Hepatocyte (in vitro differentiated cells): ENCODE measurements at regions not wholly inside any gene's neighbourhood (a gene's known extent, or its start where the extent isn't known, plus 50 kb on each side); places are given as distances from the start of the nearest gene placed in this dataset.

Source experiments
- DNase-seq: peaks from one replicate; pipeline ENCODE4 v3.0.0-alpha.2; 2016; ENCODE audit warnings: low spot score
- H2AFZ ChIP-seq: fragments of 200-600 bp; sonication (generic); 2 replicates; pipeline ENCODE4 v1.6.0; 2016; ENCODE audit warnings: antibody characterized with exemption, mild to moderate bottlenecking
- H3K27ac ChIP-seq: fragments of 200-600 bp; sonication (generic); 2 replicates; pipeline ENCODE4 v1.5.1; 2016; ENCODE audit warnings: mild to moderate bottlenecking
- H3K27me3 ChIP-seq: fragments of 200-600 bp; sonication (generic); 2 replicates; pipeline ENCODE4 v1.6.1; 2016
- H3K36me3 ChIP-seq: fragments of 200-600 bp; sonication (generic); replicated peaks from 2 replicates; pipeline ENCODE4 v1.5.1; 2016; ENCODE audit warnings: low read depth; ENCODE audit not compliant: insufficient read depth
- H3K4me1 ChIP-seq: fragments of 200-600 bp; sonication (generic); 2 replicates; pipeline ENCODE4 v1.5.1; 2016; ENCODE audit warnings: mild to moderate bottlenecking, moderate library complexity; ENCODE audit not compliant: insufficient read depth
- H3K4me2 ChIP-seq: fragments of 200-600 bp; sonication (generic); 2 replicates; pipeline ENCODE4 v1.6.0; 2016
- H3K4me3 ChIP-seq: fragments of 200-600 bp; sonication (generic); 2 replicates; pipeline ENCODE4 v1.5.1; 2016; ENCODE audit warnings: mild to moderate bottlenecking
- H3K79me2 ChIP-seq: fragments of 200-600 bp; sonication (generic); 2 replicates; pipeline ENCODE4 v1.6.0; 2017; ENCODE audit warnings: mild to moderate bottlenecking
- H3K9me2 ChIP-seq: fragments of 200-600 bp; sonication (generic); replicated peaks from 2 replicates; pipeline ENCODE4 v1.6.0; 2017; ENCODE audit warnings: mild to moderate bottlenecking; ENCODE audit not compliant: insufficient read depth
- H3K9me3 ChIP-seq: fragments of 200-600 bp; sonication (generic); 2 replicates; pipeline ENCODE4 v1.5.1; 2016; ENCODE audit warnings: low read depth, mild to moderate bottlenecking
- H4K20me1 ChIP-seq: fragments of 200-600 bp; sonication (generic); 2 replicates; pipeline ENCODE4 v1.6.0; 2016; ENCODE audit warnings: mild to moderate bottlenecking; ENCODE audit not compliant: insufficient read depth, poor library complexity, severe bottlenecking
- CTCF ChIP-seq: fragments of 200-600 bp; sonication (generic); IDR thresholded peaks from 2 replicates; pipeline ENCODE4 v1.5.1; 2016; ENCODE audit warnings: antibody characterized with exemption, mild to moderate bottlenecking; ENCODE audit not compliant: poor library complexity
- EZH2 ChIP-seq: fragments of 200-600 bp; sonication (generic); IDR thresholded peaks from 2 replicates; pipeline ENCODE4 v1.6.1; 2016; ENCODE audit warnings: antibody characterized with exemption, mild to moderate bottlenecking, borderline replicate concordance
- EZH2phosphoT487 ChIP-seq: fragments of 200-600 bp; sonication (generic); IDR thresholded peaks from one replicate; pipeline ENCODE4 v1.6.1; 2018; ENCODE audit warnings: antibody characterized with exemption, mild to moderate bottlenecking, low read depth, moderate library complexity; ENCODE audit not compliant: unreplicated experiment, severe bottlenecking
- WGBS: methylation state at CpG from one replicate; pipeline ENCODE4 v1.1.6; 2016; ENCODE audit warnings: low lambda C conversion rate; ENCODE audit errors: missing lambda C conversion rate; 5-methylcytosine and 5-hydroxymethylcytosine counted together

GRCh38 chr3:182708810-182709209 lies 84.5 kb upstream of the ATP11B start:
- no peaks in the 10 kb centered on the region for H3K27me3 ChIP-seq
- TF ChIP-seq CTCF (no peak), EZH2 (no peak), EZH2phosphoT487 (no peak)
- no peaks in the 10 kb centered on the region for H4K20me1 ChIP-seq
- H3K4me1 ChIP-seq, result no peaks in the 10 kb centered on the region
- 56% methylated on average over 1 of the region's 1 CpG for WGBS
- no peak overlapping the region for H3K4me2 ChIP-seq
- no peak overlapping the region for H3K27ac ChIP-seq
- H3K9me3 ChIP-seq, result no peaks in the 10 kb centered on the region
- no peak overlapping the region for H2AFZ ChIP-seq
- no peaks in the 10 kb centered on the region for H3K36me3 ChIP-seq
- no peaks in the 10 kb centered on the region for H3K79me2 ChIP-seq
- DNase-seq, result no peak
- H3K4me3 ChIP-seq, result no peak overlapping the region
- no peaks in the 10 kb centered on the region for H3K9me2 ChIP-seq

GRCh38 chr3:182709306-182709705 lies 84.0 kb upstream of the ATP11B start:
- Histone ChIP-seq H3K27ac (no peak overlapping the region), H2AFZ (no peak overlapping the region), H3K36me3 (no peaks in the 10 kb centered on the region), H3K4me3 (no peak overlapping the region), H3K4me2 (no peak overlapping the region), H3K79me2 (no peaks in the 10 kb centered on the region), H3K4me1 (no peaks in the 10 kb centered on the region), H4K20me1 (no peaks in the 10 kb centered on the region), H3K9me3 (no peaks in the 10 kb centered on the region), H3K9me2 (no peaks in the 10 kb centered on the region), H3K27me3 (no peaks in the 10 kb centered on the region)
- DNase-seq, result no peak
- TF ChIP-seq EZH2 (no peak), CTCF (no peak), EZH2phosphoT487 (no peak)
- 87% methylated on average over 6 of the region's 6 CpGs for WGBS

GRCh38 chr3:182710557-182711157 lies 82.6 kb upstream of the ATP11B start:
- 53% methylated on average over 7 of the region's 7 CpGs for WGBS
- peak; percentile 49 for DNase-seq
- peak overlapping the region; percentile 17 for H3K27ac ChIP-seq

More at GRCh38 chr3:182710557-182711157, 82.6 kb upstream of the ATP11B start:
- no peaks in the 10 kb centered on the region for H3K9me3 ChIP-seq
- H2AFZ ChIP-seq, result no peak overlapping the region
- no peak for TF ChIP-seq EZH2phosphoT487
- TF ChIP-seq EZH2, result no peak
- peak; percentile 69 for TF ChIP-seq CTCF
- no peaks in the 10 kb centered on the region for H3K27me3 ChIP-seq
- no peak overlapping the region for H3K4me2 ChIP-seq
- H3K4me3 ChIP-seq, result no peak overlapping the region
- no peaks in the 10 kb centered on the region for H3K9me2 ChIP-seq
- H4K20me1 ChIP-seq, result no peaks in the 10 kb centered on the region
- H3K36me3 ChIP-seq, result no peaks in the 10 kb centered on the region
- no peaks in the 10 kb centered on the region for H3K79me2 ChIP-seq
- H3K4me1 ChIP-seq, result no peaks in the 10 kb centered on the region
